ENCODE measurements at regions not wholly inside any gene's neighbourhood (a gene's known extent, or its start where the extent isn't known, plus 50 kb on each side); places are given as distances from the start of the nearest gene placed in this dataset.

- TF ChIP-seq CTCF (IDR thresholded peaks at IDR 0.05; ENCODE audit: insufficient read depth, low read depth, low read length) (no peak), EZH2 (IDR thresholded peaks at IDR 0.05; ENCODE audit: insufficient read depth, low read length) (no peak)
Observed at GRCh38 chr6:164048840-164049516, 634.5 kb downstream of the QKI start.
